ENCODE measurements at regions not wholly inside any gene's neighbourhood (a gene's known extent, or its start where the extent isn't known, plus 50 kb on each side); places are given as distances from the start of the nearest gene placed in this dataset.

DNA sequence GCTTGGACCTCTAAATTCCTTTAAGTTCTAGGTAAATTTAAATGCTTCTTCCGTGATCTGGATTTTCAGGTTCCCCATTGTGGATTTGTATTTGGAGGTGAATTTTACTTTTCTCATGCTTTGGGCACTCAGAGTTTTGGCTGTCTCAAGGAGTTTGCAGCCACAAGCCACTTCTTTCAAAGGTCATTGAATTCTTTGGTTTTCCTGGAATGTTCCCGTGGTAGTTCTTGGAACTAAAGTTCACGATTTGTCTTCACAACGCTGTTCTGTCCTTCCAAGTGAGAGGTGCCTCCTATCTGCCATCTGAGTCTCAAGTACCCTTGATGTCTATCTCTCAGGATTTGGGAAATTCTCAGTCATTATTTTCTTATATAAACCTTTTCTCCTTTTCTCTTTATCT lies 1438.7 kb upstream of the ZEB2 start:
- no peak for TF ChIP-seq RARB (CRISPR knock-in tag; IDR thresholded peaks at IDR 0.05)
- no peak for TF ChIP-seq ESRRG (CRISPR knock-in tag; IDR thresholded peaks at IDR 0.05)
- TF ChIP-seq TCF4 (CRISPR knock-in tag; IDR thresholded peaks at IDR 0.05; ENCODE audit: borderline replicate concordance): no peak
